Activated naive CD4-positive, alpha-beta T cell treated with anti-CD3 and anti-CD28 coated beads, Interleukin-2, amount 50 U/mL, for 16 hours (primary cell): ENCODE measurements at regions not wholly inside any gene's neighbourhood (a gene's known extent, or its start where the extent isn't known, plus 50 kb on each side); places are given as distances from the start of the nearest gene placed in this dataset.
"Not testable (repeated sequence)": the region's sequence is repeated elsewhere in the genome, so short reads cannot be mapped to it uniquely, and the experiment has no call there.

Source experiments
- DNase-seq: peaks from one replicate; pipeline ENCODE4 v3.0.0-alpha.2; 2020

DNA sequence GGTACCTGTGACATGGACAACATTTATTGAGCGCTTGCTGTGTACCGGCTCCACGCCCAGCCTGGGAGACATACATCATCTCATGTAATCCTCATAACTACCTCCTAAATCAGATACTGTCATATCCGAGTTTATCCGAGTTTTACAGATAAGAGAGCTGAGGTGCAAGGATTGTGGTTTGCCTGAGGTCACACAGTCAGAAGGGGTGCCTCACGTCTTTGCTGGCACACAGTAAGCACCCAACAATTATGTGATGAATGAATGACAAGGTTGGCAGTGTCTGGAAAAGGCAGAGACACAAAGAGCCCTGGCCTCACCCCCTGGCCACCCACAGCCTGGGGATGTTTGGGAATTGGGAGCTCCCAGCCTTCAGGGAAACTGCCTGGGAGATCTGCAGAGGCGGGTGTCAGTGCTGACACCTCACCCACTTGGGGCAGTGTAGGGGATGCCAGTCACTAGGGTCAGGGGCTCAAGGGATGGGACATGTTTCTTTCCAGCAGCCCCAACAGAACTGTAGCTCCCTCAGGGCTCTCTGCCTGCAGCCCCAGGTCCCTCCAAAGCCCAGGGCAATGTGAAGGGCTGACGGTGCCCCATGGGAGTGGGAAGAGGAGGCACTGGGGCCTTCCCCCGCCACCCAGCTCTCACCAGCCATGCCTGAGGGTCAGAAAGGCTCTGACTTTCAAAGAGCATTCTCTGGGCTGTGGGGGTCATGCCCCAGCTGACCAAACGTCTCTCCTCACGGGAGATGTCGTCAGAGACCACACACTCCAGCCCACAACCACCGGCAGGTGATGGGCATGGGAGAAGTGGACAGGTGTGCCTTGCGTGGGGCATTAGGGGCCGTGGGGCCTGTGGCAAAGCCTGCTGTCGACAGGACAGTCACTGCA is 157.5 kb downstream of the ZFP36L2 start:
- no peak for DNase-seq

DNA sequence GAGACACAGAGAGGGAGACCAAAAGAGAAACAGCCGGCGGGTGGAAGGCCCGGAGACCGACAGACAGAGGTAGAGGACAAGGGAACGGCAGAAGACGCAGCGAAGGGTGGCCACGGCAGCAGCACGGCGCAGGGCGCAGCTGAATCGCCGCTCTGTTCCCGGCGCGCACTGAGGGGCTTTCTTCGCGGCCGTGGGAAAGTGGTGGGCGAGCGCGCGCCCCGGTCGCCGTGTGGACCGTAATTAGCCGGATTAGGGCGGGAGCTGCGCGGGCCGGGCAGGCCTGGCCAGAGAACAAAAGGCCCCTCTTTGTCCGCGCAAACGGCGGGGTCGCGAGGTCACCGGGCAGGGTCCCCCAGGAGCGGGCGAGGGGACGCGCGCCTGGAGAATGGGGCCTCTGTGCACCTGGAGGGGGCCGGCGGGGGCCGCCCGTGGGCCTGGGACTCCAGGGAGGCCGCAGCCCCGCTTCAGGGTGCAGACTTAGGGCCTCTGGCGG is 158.3 kb downstream of the ZFP36L2 start:
- no peak for DNase-seq

DNA sequence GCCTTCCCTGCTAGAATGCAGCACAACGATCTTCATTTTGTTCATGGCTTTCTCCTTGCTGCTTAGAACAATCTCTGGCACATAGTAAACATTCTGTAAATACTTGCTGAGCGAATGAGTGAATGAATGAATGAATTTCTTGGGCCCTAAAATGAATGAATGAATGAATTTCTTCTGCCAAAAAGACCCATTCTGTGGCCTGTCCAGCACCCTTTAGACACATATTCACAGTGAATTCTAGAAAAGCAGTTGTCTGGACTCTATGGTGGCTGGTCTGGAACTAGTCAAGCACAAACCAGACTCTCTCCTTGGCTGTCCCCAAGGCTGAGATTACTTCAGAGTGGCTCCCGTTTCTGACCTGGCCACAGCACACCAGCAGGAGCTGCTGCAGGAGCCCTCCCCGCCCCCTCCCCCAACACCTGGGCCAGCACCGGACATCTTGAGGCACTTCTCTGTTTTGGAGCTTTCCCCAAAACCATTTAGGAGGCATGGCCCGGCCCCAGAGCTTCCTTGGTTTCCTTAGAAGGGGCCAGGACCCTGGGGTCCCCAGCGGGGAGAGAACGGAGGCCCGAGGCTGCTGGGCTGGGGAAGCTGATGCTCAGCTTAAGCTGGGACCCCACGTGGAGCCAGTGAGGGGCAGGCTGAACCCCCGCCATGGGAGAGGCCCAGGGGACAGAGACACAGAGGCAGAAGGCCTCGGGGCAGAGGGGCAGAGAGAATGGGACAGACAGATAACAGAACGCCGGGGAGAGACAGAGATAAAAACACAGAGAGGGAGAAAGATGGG is 159.0 kb downstream of the ZFP36L2 start:
- DNase-seq = no peak

DNA sequence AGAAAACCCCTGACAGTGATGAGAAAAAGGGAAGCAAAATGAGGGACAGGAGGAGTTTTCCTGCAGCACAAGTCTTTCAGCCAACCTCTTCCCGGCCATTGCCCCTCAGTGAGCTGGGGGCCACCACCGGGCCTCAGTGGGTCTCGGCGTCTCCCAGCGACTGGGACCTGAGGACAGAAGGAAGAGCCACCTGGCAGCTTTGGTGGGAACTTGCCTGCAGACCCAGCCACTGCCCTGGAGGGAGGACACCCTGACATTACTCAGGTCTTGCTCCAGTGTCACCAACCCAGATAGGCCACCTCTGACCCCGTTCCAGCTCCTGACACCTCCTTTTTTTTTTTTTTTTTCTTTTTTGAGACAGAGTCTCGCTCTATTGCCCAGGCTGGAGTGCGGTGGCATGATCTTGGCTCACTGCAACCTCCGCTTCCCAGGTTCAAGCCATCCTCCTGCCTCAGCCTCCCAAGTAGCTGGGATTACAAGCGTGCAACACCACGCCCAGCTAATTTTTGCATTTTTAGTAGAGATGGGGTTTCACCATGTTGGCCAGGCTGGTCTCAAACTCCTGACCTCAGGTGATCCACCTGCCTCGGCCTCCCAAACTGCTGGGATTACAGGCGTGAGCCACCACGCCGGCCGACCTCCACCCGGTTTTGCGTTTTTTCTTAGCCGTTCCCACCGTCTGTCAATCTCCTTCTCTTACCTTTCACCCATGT is 159.7 kb downstream of the ZFP36L2 start:
- DNase-seq = not testable (repeated sequence)

DNA sequence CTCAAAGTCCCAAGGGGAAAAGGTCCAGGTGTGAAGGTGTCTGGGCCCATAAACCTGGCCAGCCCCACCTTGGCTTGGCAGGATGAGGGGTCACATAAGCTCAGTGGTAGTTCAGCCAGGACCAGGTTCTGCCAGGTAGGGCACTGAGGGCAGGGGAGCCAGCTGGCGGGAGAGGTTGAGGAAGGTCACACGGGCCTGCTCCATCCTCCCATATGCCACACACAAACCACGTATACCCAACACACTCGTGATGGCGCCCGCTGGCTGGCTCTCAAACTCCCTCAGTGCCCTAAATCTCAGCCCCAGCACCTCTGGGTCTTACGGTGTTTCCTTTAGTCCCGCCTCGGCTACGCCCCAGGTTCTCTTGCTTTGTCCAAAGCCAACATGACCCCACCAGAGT is 160.5 kb downstream of the ZFP36L2 start:
- no peak for DNase-seq

DNA sequence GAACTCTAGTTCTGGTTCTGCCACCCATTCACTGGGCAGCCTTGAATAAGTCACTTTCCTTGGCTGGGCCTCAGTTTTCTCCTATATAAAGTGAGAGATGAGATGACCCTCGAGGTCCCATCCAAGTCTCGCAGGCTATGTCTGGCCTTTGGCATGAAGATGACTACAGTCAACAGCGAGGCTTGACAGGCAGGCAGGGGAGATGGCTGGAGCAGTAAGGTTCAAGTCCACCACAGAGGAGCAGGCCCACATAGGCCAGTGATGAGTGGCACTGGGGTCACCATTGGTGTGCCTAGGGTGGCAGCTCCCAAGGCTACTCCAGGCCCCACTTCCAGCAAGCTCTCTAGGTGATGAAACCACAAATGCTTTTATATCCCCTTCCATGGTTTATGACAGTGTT is 161.4 kb downstream of the ZFP36L2 start:
- DNase-seq = no peak

DNA sequence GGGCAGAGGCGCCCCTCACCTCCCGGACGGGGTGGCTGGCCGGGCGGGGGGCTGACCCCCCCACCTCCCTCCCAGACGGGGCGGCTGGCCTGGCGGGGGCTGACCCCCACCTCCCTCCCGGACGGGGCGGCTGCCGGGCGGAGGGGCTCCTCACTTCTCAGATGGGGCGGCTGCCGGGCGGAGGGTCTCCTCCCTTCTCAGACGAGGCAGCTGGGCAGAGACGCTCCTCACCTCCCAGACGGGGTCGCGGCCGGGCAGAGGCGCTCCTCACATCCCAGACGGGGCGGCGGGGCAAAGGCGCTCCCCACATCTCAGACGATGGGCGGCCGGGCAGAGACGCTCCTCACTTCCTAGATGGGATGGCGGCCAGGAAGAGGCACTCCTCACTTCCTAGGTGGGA is 163.3 kb downstream of the ZFP36L2 start:
- DNase-seq = not testable (repeated sequence)

DNA sequence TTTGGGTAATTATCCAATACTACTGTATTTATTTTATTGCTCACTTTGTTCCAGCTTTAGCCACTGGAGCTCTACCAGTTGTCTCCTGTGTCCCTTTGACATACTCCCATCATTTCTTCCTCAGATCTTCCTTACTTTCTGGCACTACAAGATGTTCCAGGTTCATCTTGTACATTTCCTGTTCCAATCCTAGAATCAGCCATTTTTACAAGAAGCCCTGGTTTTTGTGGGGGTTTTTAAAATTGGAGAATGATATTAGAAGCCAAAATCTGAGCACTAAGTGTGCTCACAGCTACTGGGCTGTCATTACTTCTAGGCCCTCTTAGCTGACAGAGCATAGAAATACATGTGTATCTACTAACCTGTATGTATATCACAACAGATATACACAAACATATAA is 164.3 kb downstream of the ZFP36L2 start:
- no peak for DNase-seq

DNA sequence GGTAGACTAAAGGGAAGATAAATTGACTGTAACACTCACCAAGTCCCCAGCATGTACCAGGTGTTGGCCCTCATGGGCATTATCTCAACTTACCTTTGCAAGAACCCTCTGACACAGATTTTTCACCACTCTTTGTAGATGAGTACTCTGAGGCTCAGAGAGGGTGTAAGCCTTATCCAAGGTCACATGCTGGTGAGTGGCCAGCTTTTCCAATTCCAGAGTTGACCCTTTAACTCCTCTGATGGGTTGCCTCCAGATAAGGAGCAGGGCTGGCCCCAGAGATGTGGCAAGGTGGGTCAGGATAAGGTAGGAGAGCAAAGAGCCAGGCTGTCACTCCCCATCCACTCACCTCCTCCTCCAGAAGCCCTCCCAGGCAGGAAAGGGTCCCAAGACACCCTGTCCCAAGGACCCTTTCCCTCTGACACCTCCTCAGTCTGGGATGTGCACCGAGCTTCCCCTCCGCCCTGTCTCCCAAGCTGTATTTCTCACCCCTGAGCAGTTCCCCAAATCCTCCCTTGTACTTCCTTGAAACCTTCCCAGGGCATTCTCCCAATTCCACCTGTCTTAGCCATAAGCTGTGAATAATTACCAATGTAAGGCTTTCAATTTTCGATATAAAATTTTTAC is 165.9 kb downstream of the ZFP36L2 start:
- no peak for DNase-seq

DNA sequence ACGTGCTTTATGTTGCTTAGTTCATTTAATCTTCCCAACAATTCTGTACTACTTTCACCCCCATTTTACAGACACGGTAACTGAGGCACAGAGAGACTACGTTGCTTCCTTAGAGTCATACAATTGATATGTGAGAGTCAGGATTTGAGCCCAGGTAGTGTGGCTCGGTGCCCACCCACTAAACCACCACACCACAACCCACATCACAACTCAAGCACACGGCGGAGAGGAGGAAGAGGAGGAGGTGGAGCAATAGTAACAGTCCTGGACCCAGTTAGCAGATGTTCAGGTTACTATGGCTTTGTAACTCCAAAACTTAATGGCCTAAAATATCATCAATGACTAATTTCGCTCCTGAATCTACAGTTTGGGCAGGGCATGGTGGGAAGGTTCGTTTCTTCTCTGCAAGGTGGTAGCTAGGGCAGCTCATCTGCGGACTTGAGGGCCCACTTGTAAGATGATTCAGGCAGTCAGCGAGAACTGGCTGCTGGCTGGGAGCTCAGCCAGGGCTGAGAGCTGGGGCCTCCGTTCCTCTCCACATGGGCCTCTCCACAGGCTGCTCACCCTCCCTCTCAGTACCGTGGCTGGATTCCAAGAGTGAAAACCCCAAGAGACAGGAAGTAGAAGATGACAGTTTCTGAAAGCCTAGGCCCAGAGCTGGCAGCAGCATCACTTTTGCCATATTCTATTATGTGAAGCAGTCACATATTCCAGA is 167.1 kb downstream of the ZFP36L2 start:
- peak; percentile 40 for DNase-seq

DNA sequence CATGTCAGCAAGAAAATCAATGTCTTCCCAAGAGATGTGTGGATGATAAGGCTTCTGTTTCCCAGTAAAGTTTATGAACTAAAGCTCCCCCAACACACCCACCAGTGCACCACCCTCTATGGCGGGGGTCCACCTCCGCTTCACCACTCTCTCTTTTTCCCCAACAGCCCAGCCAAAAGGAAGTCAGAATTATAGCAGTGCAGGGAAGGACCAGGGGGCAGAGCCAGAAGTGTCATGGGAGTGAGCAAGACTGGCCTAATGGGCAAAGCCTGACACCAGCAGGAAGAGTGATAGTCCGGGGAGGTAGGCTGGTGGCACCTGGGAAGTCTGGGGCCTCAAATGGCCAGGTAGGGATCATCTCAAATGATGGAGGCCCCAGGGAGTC is 167.7 kb downstream of the ZFP36L2 start:
- DNase-seq = no peak

DNA sequence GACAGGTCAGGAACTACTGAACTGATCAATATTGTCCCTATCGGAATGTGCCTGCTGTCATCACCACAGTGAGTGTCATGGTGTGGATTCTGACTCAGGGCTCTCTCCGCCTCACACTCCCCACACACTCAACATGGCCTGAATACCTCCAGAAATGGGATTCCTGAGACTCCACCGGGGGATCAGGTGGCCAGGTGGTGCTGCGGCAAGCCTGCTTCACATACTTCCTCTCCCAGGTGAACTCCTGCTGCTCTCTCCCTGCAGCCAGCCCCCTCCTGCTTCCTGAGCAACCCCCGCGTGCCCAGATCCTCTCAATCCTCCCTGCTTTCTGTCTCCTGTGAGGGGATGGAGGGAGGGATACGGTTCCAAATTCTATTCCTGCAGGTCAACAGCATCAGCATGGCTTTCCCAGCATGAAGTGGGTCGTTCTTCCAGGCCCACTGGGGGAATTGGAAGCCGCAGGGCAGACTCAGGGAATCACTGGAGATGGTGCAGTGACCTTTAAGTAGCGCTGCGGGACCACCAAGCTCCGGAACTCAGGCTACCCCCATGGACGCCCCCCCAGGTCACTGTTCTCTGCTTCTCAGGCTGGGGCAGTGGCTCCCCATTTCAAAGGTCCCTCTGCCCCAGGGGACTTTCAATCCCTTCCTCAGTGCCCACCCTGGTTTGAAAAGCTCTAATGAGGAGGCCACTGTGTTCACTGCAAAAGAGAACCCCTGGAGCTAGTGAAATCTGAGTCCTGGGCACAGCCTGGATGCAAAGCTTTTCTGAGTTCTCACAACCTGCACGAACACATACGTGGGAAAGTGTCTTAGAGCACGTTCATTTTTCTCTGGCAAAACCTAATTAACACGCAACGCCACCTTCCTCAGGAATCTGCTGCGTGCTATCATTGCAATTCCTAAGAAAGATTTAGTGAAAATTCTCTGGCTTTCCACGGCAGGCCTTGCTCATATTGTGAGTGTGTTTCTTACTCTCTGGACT is 168.4 kb downstream of the ZFP36L2 start:
- no peak for DNase-seq

DNA sequence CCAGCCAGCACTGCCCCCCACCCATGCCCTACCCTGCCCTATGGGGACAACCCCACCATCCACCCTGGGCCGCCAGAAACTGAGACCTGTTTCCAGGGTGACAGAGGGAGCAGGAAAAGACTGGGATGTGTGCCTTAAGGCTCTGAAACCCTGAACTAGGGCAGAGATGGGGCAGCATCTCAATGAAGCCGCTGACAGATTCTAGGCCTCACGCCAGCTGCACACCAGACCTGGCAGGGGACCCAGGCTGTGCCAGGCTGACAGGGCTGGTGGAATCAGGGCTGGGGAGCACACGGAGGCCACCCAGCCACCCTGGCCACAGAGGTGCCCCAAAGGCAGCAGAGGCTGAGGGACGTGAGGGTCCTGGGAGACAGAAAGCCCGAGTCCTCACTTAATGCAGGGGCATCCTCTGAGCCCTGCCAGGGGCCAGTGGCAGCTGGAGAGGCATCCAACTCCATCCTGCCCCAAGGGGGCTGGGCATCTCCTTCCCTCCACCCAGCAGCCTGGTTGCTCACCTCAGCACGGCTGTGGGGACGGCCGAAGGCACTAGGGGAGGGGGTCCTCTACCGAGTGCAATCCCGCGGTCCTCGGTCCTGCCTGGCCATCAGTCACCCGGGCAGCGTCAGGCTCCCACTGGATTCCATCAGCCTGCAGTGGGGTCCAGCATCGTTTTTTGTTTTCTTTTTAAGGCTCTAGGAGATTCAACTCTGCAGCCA is 169.2 kb downstream of the ZFP36L2 start:
- no peak for DNase-seq

DNA sequence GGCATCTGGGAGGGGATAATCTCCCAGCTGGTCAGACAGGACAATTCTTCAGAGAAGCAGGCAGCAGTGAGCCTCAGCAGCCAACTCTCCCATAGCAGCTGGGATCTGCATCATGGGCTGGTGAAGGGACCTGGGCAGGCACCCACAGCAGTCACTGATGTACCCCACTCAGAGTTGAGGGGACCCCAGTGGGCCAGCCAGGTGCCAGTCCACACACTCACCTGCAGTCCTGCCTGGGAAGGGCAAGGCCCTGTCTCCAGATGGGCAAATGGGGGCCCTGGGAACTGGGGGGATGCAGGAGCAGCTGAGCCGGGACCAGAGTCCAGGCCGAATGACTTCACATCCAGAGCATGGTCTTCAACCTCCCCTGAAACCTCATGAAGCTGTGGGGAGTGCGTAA is 170.4 kb downstream of the ZFP36L2 start:
- no peak for DNase-seq

DNA sequence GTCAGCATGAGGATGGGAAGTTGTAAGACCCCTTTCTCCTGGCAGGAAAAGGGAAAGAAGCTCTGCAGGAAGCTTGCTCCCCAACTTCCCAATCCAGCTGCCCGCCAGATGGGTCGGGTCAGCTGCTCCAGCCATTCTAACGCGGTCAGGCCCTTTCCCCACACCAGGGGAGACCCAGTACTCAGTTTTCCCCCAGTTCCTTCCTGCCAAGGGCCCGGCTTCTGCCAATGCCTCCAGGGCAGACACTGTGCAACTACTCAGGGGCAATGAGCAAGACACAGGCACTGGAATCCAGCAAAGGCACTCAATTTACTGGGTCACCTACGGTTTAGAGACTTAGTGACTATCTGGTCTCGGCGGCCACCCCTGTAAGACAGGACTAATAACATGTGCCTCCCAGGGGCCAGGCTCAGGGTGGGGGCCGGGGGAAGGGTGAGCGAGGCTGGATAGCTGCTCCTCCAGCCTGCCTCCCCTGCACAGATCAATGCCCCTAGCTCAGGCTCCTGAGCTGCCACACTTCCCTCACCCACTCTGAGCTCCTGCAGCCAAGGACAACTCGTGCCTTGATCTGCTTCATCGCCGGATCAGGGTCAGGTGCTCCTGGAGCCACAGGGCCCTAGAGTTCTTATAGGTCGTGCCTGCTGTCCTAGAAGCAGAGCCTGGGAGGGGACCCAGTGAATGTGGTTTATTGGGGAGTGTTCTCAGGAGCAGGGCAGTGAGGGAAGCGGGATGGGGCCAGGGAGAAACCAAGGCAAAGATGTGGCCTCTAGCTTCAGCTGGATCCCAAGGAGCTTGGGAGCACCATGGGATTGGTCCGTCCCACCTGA is 171.1 kb downstream of the ZFP36L2 start:
- DNase-seq = no peak

DNA sequence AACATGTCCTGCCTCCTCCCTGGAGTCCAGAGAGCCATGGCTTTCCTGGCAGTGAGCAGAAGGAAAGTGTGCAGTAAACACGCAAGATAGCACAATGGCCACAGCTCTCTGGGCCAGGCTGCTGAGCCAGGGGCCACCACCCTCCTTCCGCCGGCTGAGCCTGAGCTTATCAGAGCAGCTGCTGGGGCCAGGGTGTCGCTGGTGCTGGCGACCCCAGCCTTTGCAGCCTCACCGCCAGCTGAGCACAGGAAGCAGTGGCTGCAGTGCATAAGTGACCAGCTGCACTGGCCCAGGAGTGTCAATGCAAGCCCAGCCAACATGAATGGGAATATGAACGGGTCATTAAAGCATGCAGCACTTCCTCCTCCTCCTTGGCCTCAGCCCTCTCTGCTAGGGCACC is 172.0 kb downstream of the ZFP36L2 start:
- no peak for DNase-seq

DNA sequence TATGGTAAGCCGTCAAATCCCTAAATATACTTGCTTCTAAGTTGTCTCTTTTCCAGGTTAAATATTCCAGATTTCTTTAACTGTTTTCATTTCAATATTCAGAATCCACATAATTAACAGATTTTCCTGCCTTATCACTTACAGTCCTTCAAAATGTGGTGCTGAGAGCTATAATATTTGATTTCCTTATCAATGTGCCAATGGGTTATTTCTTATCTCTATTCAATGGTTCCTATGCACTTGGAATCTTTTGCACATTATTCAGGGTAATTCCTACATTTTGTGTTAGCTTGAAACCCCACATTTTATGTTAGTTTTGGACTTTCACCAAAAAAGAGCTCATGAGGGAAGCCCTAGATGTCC is 173.5 kb downstream of the ZFP36L2 start:
- DNase-seq = no peak

DNA sequence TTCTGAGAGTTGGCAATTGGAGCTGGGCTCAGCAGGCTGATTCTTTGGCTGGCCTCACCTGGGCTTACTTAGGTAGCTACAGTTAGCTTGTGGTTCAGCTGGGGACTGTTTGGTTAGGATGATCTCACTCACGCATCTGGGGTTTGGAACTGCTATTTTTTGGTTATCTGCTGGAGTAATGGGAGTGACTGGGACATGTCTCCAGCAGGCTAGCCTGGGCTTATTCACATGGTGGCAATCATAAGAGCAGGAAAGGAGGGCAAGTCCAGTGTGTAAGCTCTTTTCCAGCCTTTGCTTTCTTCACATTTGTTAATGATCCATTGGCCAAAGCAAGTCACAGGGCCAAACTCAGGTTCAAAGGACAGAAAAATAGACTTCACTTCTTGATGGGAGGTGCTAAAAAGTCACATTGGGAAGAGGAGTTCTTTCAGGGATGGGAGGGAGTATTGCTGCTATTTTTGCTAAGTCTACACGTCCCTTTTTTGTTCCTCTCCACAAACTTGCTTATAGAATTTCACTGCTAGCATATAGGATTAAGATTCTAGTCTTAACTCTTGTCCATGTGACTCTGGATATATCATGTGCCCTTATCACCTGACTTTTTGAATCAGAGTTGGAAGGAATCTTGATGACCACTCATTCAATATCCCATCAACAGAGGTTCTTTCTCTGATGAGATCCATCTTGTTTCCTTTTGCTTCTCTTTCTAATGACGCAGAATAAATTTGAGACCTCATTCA is 174.0 kb downstream of the ZFP36L2 start:
- DNase-seq = no peak

DNA sequence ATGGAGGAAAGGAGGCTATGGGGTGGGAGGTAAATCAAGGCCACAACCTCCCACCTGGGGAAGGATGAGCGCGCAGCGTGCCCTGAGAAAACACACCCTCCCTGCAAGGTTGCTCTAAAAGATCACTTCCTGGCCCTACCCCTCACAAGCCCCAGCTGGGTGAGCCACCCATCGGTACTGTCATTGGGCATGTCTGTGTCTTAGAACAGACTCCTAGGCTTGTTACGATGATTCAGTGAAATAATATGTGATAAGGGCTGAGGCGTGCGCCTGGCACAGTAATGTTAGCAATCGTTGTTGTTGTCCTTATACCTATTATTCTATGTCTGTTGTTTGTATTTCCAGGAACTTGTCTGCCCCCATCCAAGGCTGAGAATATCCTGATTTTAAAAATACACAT is 175.1 kb downstream of the ZFP36L2 start:
- peak; percentile 39 for DNase-seq
